CD14-positive monocyte (primary cell): ENCODE measurements at regions not wholly inside any gene's neighbourhood (a gene's known extent, or its start where the extent isn't known, plus 50 kb on each side); places are given as distances from the start of the nearest gene placed in this dataset.

Source experiments
- DNase-seq, 3 donors: peaks; one replicate each; pipeline ENCODE4 v3.0.0-alpha.2; 2011 to 2022
- H2AFZ ChIP-seq: 2 replicates; pipeline ENCODE4 v1.6.0; 2012; ENCODE audit warnings: mild to moderate bottlenecking, low read depth, low read length, inconsistent platforms; ENCODE audit not compliant: insufficient read depth, poor library complexity, severe bottlenecking
- H3K27ac ChIP-seq, 2 donors: 1 replicate in 1 of 2; 2 replicates in 1 of 2; pipeline ENCODE4 v1.5.1; 2012 to 2013; ENCODE audit warnings: low read length in 2 of 2, control low read depth in 1 of 2, inconsistent platforms in 1 of 2, low read depth in 1 of 2, mild to moderate bottlenecking in 1 of 2
- H3K27me3 ChIP-seq, 2 donors: one replicate each; pipeline versions ENCODE4 v1.6.0 to v1.6.1; 2011 to 2013; ENCODE audit warnings: low read length in 2 of 2; ENCODE audit not compliant: control insufficient read depth in 2 of 2, insufficient read depth in 2 of 2
- H3K36me3 ChIP-seq, 2 donors: replicated peaks in 1 of 2; 1 replicate in 1 of 2; 2 replicates in 1 of 2; pipeline versions ENCODE4 v1.5.1 to v1.6.1; 2012 to 2013; ENCODE audit warnings: low read length in 2 of 2, control low read depth in 1 of 2, inconsistent platforms in 1 of 2, mild to moderate bottlenecking in 1 of 2; ENCODE audit not compliant: insufficient read depth in 2 of 2, control insufficient read depth in 1 of 2
- H3K4me1 ChIP-seq, 2 donors: 1 replicate in 1 of 2; 2 replicates in 1 of 2; pipeline versions ENCODE4 v1.5.1 to v1.6.1; 2012 to 2013; ENCODE audit warnings: low read length in 2 of 2, control low read depth in 1 of 2, inconsistent platforms in 1 of 2, mild to moderate bottlenecking in 1 of 2, moderate library complexity in 1 of 2; ENCODE audit not compliant: insufficient read depth in 2 of 2, control insufficient read depth in 1 of 2
- H3K4me2 ChIP-seq: replicated peaks from 2 replicates; pipeline ENCODE3; 2012; ENCODE audit warnings: low read length, moderate library complexity, mild to moderate bottlenecking; ENCODE audit not compliant: poor library complexity, severe bottlenecking; ENCODE audit errors: extremely low read depth
- H3K4me3 ChIP-seq, 3 experiments: fragments of 200-600 bp in 1 of 3; sonication (generic) in 1 of 3; replicated peaks in 1 of 3; 1 replicate in 2 of 3; 2 replicates in 1 of 3; pipeline ENCODE4 v1.5.1; 2011 to 2013; ENCODE audit warnings: low read length in 3 of 3, mild to moderate bottlenecking in 3 of 3, control low read depth in 2 of 3, low read depth in 2 of 3, inconsistent platforms in 1 of 3, moderate library complexity in 1 of 3
- H3K79me2 ChIP-seq: 2 replicates; pipeline ENCODE4 v1.6.0; 2012; ENCODE audit warnings: mild to moderate bottlenecking, control low read depth, inconsistent platforms, low read length, moderate library complexity; ENCODE audit not compliant: insufficient read depth
- H3K9ac ChIP-seq: 2 replicates; pipeline ENCODE4 v1.6.0; 2017; ENCODE audit warnings: low read length, mild to moderate bottlenecking; ENCODE audit not compliant: insufficient read depth, poor library complexity, severe bottlenecking
- H3K9me3 ChIP-seq, 2 donors: replicated peaks in 1 of 2; 1 replicate in 1 of 2; 2 replicates in 1 of 2; pipeline versions ENCODE4 v1.5.1 to v1.6.1; 2012 to 2013; ENCODE audit warnings: low read length in 2 of 2, control low read depth in 1 of 2; ENCODE audit not compliant: control insufficient read depth in 1 of 2, insufficient read depth in 1 of 2
- H4K20me1 ChIP-seq: 2 replicates; pipeline ENCODE4 v1.6.0; 2012; ENCODE audit warnings: mild to moderate bottlenecking, low read length, control low read depth, moderate library complexity; ENCODE audit not compliant: insufficient read depth
- H3K27ac Mint-ChIP-seq, 7 donors: one replicate each; pipeline ENCODE4 v1.8.0; 2020; ENCODE audit warnings: mild to moderate bottlenecking in 7 of 7, mixed read lengths in 7 of 7, moderate library complexity in 6 of 7, inconsistent platforms in 2 of 7
- H3K27me3 Mint-ChIP-seq, 3 donors: one replicate each; pipeline ENCODE4 v1.8.0; 2021 to 2022; ENCODE audit warnings: low read depth in 3 of 3, mild to moderate bottlenecking in 3 of 3, mixed read lengths in 3 of 3, moderate library complexity in 3 of 3, inconsistent platforms in 1 of 3
- H3K36me3 Mint-ChIP-seq, 2 donors: one replicate each; pipeline ENCODE4 v1.8.0; 2020; ENCODE audit warnings: mixed read lengths in 2 of 2, inconsistent platforms in 1 of 2, mild to moderate bottlenecking in 1 of 2
- H3K4me1 Mint-ChIP-seq: one replicate; pipeline ENCODE4 v1.8.0; 2020; ENCODE audit warnings: mild to moderate bottlenecking, mixed read lengths
- H3K4me3 Mint-ChIP-seq, 2 donors: one replicate each; pipeline ENCODE4 v1.8.0; 2020; ENCODE audit warnings: mild to moderate bottlenecking in 2 of 2, mixed read lengths in 2 of 2, moderate library complexity in 1 of 2
- H3K9me3 Mint-ChIP-seq, 7 donors: one replicate each; pipeline ENCODE4 v1.8.0; 2020 to 2022; ENCODE audit warnings: mixed read lengths in 7 of 7, mild to moderate bottlenecking in 6 of 7, moderate library complexity in 6 of 7, inconsistent platforms in 2 of 7
- CTCF ChIP-seq: fragments of 200-600 bp; IDR thresholded peaks from one replicate; pipeline ENCODE4 v1.8.0; 2022; ENCODE audit warnings: antibody characterized with exemption, mild to moderate bottlenecking
- WGBS: methylation state at CpG from one replicate; pipeline ENCODE4 v1.1.5; 2013; ENCODE audit warnings: missing lambda C conversion rate; ENCODE audit not compliant: insufficient coverage; 5-methylcytosine and 5-hydroxymethylcytosine counted together
- intact Hi-C, 2 donors: fragments of 100-400 bp; cut with micrococcal nuclease; formaldehyde crosslinking; loops; one replicate each; pipeline versions ENCODE4 v1.15.0 to v1.15.1; 2023

DNA sequence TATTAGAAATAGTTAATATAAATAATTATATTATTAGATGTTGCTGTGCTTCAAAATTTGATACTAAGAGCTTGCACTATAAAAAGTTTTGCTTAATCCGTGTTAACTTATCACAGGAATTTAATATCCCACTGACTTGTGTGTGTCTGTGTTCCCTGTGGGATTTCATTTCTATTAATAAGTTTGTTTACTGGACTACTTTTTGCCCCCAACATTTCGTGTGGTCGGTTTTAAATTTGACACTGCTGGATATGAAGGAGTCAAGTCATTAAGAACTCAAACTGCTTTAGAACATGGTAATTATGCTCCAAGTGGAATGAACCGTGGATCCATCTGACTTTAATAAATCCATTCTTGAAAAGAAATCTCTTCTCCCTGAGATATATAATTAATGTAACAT lies 182.2 kb upstream of the NUDT4 start:
- DNase-seq: no peak
- no peaks in the 10 kb centered on the region for H4K20me1 ChIP-seq
- H3K9me3 ChIP-seq: peaks cover 0 to 5% of the 10 kb centered on the region in 2 donors
- Mint-ChIP-seq H3K4me3 (no peak overlapping the region), H3K27ac (no peak overlapping the region), H3K36me3 (no peaks in the 10 kb centered on the region), H3K27me3 (peaks cover 0 to 4% (median 0%) of the 10 kb centered on the region in 3 donors), H3K4me1 (no peaks in the 10 kb centered on the region), H3K9me3 (peaks cover 2 to 12% (median 9%) of the 10 kb centered on the region in 7 donors)
- H3K4me1 ChIP-seq: no peaks in the 10 kb centered on the region
- TF ChIP-seq CTCF: no peak
- H3K4me2 ChIP-seq: no peak overlapping the region
- no peaks in the 10 kb centered on the region for H3K27me3 ChIP-seq
- H3K79me2 ChIP-seq: no peaks in the 10 kb centered on the region
- intact Hi-C loops: no loop called here
- H2AFZ ChIP-seq: no peak overlapping the region
- H3K4me3 ChIP-seq: no peak overlapping the region
- no peak overlapping the region for H3K9ac ChIP-seq
- no peak overlapping the region for H3K27ac ChIP-seq
- no peaks in the 10 kb centered on the region for H3K36me3 ChIP-seq
- no CpG with 5 or more reads among the region's 4 CpGs for WGBS

GRCh38 chr12:93197067-93197593 lies 180.6 kb upstream of the NUDT4 start:
- WGBS: no CpG with 5 or more reads among the region's 1 CpG
- no peaks in the 10 kb centered on the region for H4K20me1 ChIP-seq
- H3K27ac ChIP-seq: no peak overlapping the region
- H3K9me3 Mint-ChIP-seq: peaks cover 2 to 15% (median 9%) of the 10 kb centered on the region in 7 donors
- intact Hi-C loops: no loop called here
- DNase-seq: no peak
- H2AFZ ChIP-seq: no peak overlapping the region
- H3K4me1 ChIP-seq: no peaks in the 10 kb centered on the region
- peaks cover 0 to 3% (median 0%) of the 10 kb centered on the region in 3 donors for H3K27me3 Mint-ChIP-seq
- H3K36me3 ChIP-seq: no peaks in the 10 kb centered on the region
- no peak overlapping the region for H3K4me3 ChIP-seq
- H3K4me3 Mint-ChIP-seq: no peak overlapping the region
- TF ChIP-seq CTCF: no peak
- H3K27me3 ChIP-seq: no peaks in the 10 kb centered on the region
- no peak overlapping the region for H3K9ac ChIP-seq
- H3K36me3 Mint-ChIP-seq: no peaks in the 10 kb centered on the region
- no peaks in the 10 kb centered on the region for H3K79me2 ChIP-seq
- no peak overlapping the region for H3K27ac Mint-ChIP-seq
- H3K4me2 ChIP-seq: no peak overlapping the region
- no peaks in the 10 kb centered on the region for H3K4me1 Mint-ChIP-seq
- peaks cover 0 to 5% of the 10 kb centered on the region in 2 donors for H3K9me3 ChIP-seq
